ENCODE measurements at regions not wholly inside any gene's neighbourhood (a gene's known extent, or its start where the extent isn't known, plus 50 kb on each side); places are given as distances from the start of the nearest gene placed in this dataset.

DNA sequence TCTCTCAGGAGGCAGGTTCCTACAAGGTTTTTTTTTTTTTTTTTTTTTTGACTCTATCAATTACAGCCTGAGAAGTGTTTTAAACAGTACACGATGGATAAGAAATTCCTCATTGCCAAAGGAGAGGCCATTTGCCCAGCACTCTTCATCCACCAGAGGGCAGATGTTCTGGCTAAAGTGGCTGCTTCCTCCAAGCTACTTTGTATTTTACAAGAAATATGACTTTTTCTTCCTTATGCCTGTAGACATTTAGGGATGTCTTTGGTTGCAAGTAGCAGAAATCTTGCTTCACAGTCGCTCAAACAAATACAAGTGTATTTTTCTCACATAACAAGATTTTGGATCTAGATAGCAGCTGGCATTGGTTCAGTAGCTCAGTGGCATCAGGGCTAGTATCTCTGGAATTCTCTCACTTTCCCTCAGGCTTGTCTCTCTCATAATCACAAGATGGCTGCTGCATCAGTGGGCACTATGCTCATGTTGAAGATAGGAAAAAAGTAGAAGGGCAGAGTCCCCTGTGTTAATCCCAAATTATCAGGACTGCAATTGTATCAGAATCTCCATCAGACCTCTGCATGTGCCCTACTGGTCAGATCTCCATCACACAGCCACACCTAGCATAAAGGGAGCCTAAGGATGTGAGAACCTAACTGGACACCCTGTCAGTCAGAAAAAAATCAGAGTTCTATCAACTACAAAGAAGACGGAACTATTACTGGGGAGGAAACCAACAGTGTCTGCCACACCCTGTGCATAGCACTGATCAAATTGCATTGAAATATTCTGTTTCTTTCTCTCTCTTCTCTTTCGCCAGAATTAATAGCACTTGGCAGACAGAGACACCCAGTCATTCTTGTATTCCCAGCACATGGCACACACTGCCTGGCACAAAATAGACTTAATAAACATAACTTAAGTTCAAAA lies 138.9 kb upstream of the COL8A1 start:
- ATAC-seq (replicated peaks) (peak in 1 of 2 donors; percentile 38), DNase-seq (no peak)
- no peaks in the 10 kb centered on the region for H3K9me3 Mint-ChIP-seq
- no peaks in the 10 kb centered on the region for H3K4me1 Mint-ChIP-seq
- no peak overlapping the region for H3K4me3 Mint-ChIP-seq
- H3K27me3 Mint-ChIP-seq = no peaks in the 10 kb centered on the region
- no peaks in the 10 kb centered on the region for H3K36me3 Mint-ChIP-seq
- no peak overlapping the region for H3K27ac Mint-ChIP-seq

GRCh38 chr3:99498550-99499234 lies 139.7 kb upstream of the COL8A1 start:
- H3K36me3 Mint-ChIP-seq = no peaks in the 10 kb centered on the region
- no peaks in the 10 kb centered on the region for H3K27me3 Mint-ChIP-seq
- DNase-seq (no peak), ATAC-seq (replicated peaks) (no peak)
- no peak overlapping the region for H3K27ac Mint-ChIP-seq
- no peaks in the 10 kb centered on the region for H3K4me1 Mint-ChIP-seq
- no peak overlapping the region for H3K4me3 Mint-ChIP-seq
- no peaks in the 10 kb centered on the region for H3K9me3 Mint-ChIP-seq

DNA sequence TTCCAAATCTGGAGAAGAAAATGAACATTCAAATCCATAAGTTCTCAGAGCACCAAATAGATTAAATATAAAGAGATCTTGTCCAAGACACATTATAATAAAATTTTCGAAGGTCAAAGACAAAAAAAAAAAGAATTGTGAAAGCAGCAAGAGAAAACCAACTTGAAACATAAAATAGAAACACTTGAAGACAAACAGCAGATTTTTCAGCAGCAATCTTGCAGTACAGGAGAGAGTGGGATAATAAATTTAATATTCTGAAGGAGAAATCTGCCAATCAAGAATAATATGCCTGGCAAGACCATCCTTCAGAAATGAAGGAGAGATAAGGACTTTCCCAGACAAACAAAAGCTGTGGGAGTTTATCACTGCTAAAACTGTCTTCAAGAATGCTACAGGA lies 150.5 kb upstream of the COL8A1 start:
- DNase-seq = no peak

GRCh38 chr3:99485286-99485685 lies 153.1 kb upstream of the COL8A1 start:
- no peaks in the 10 kb centered on the region for H3K27me3 Mint-ChIP-seq
- ATAC-seq (replicated peaks) (no peak), DNase-seq (no peak)
- no peak overlapping the region for H3K27ac Mint-ChIP-seq
- peaks cover 19 to 21% of the 10 kb centered on the region in 2 donors for H3K9me3 Mint-ChIP-seq
- no peaks in the 10 kb centered on the region for H3K4me1 Mint-ChIP-seq
- no peak overlapping the region for H3K4me3 Mint-ChIP-seq
- H3K36me3 Mint-ChIP-seq = peaks cover 0 to 3% of the 10 kb centered on the region in 2 donors

More for the DNA sequence above, 150.5 kb upstream of the COL8A1 start:
- H3K27ac Mint-ChIP-seq = no peak overlapping the region
- H3K36me3 Mint-ChIP-seq = peaks cover 0 to 3% of the 10 kb centered on the region in 2 donors
- no peak overlapping the region for H3K4me3 Mint-ChIP-seq
- H3K27me3 Mint-ChIP-seq = no peaks in the 10 kb centered on the region
- ATAC-seq (replicated peaks) = no peak
- peaks cover 21 to 24% of the 10 kb centered on the region in 2 donors for H3K9me3 Mint-ChIP-seq
- no peaks in the 10 kb centered on the region for H3K4me1 Mint-ChIP-seq

DNA sequence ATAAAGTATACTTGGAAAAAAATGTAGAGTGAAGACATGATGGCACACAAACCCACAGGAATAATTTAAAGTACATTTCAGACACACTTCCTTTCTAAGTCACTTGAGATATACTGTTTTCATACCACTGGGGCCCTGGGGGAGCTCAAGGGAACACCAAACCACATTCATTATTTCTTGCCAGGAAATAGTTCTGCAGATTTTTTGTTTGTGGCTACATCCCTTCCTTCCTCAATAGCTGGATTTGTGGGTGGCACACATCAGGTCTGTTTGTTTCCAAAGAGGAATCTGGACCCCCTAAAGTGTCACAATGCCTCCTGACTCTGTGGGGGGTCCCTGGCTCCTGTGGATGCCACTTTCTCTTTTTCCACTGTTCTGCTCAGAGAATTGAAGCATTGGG lies 153.5 kb upstream of the COL8A1 start:
- no peaks in the 10 kb centered on the region for H3K4me1 Mint-ChIP-seq
- no peak overlapping the region for H3K27ac Mint-ChIP-seq
- peaks cover 0 to 3% of the 10 kb centered on the region in 2 donors for H3K36me3 Mint-ChIP-seq
- H3K9me3 Mint-ChIP-seq = peaks cover 19 to 21% of the 10 kb centered on the region in 2 donors
- no peaks in the 10 kb centered on the region for H3K27me3 Mint-ChIP-seq
- no peak overlapping the region for H3K4me3 Mint-ChIP-seq
- no peak for DNase-seq
- no peak for ATAC-seq (replicated peaks)

GRCh38 chr3:99483841-99484240 lies 154.6 kb upstream of the COL8A1 start:
- no peaks in the 10 kb centered on the region for H3K27me3 Mint-ChIP-seq
- no peak overlapping the region for H3K27ac Mint-ChIP-seq
- no peak overlapping the region for H3K4me3 Mint-ChIP-seq
- H3K4me1 Mint-ChIP-seq = no peaks in the 10 kb centered on the region
- H3K36me3 Mint-ChIP-seq = peaks cover 0 to 3% of the 10 kb centered on the region in 2 donors
- DNase-seq = no peak
- no peak for ATAC-seq (replicated peaks)
- peaks cover 11 to 14% of the 10 kb centered on the region in 2 donors for H3K9me3 Mint-ChIP-seq

- peaks cover 0 to 4% of the 10 kb centered on the region in 2 donors for H3K9me3 Mint-ChIP-seq
- ATAC-seq (replicated peaks) (no peak), DNase-seq (no peak)
- no peaks in the 10 kb centered on the region for H3K27me3 Mint-ChIP-seq
- no peak overlapping the region for H3K4me3 Mint-ChIP-seq
- H3K4me1 Mint-ChIP-seq = no peaks in the 10 kb centered on the region
- no peaks in the 10 kb centered on the region for H3K36me3 Mint-ChIP-seq
- no peak overlapping the region for H3K27ac Mint-ChIP-seq
Observed at GRCh38 chr3:99482191-99482590, 156.2 kb upstream of the COL8A1 start.

DNA sequence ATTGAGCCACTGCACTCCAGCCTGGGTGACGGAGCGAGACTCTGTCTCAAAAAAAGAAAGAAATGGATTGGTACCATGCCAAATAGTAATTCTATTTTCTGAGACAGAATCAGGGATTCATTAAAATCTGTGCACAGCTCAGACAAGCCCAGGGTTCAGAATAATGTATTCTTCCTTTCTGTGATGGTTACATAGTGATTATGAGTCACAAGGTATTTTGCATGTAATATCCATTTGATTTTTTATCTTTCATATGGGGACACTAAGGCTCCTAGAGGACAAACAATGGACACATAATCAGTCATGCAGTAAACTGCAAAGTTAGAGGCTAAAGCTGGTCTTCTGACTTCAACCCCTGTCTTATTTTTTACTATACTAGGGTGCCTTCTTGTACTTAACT lies 156.8 kb upstream of the COL8A1 start:
- DNase-seq (no peak), ATAC-seq (replicated peaks) (no peak)
- Mint-ChIP-seq H3K9me3 (peaks cover under 1 to 3% of the 10 kb centered on the region in 2 donors), H3K27me3 (no peaks in the 10 kb centered on the region), H3K4me1 (no peaks in the 10 kb centered on the region), H3K4me3 (no peak overlapping the region), H3K27ac (no peak overlapping the region), H3K36me3 (no peaks in the 10 kb centered on the region)

- H3K4me1 Mint-ChIP-seq = no peaks in the 10 kb centered on the region
- DNase-seq (no peak), ATAC-seq (replicated peaks) (no peak)
- no peak overlapping the region for H3K4me3 Mint-ChIP-seq
- H3K9me3 Mint-ChIP-seq = peaks cover 0 to 2% of the 10 kb centered on the region in 2 donors
- H3K27me3 Mint-ChIP-seq = no peaks in the 10 kb centered on the region
- no peaks in the 10 kb centered on the region for H3K36me3 Mint-ChIP-seq
- no peak overlapping the region for H3K27ac Mint-ChIP-seq
Observed at GRCh38 chr3:99479768-99480167, 158.6 kb upstream of the COL8A1 start.

- no peaks in the 10 kb centered on the region for H3K27me3 Mint-ChIP-seq
- no peak overlapping the region for H3K27ac Mint-ChIP-seq
- no peaks in the 10 kb centered on the region for H3K36me3 Mint-ChIP-seq
- H3K9me3 Mint-ChIP-seq = peaks cover 0 to 2% of the 10 kb centered on the region in 2 donors
- ATAC-seq (replicated peaks) = no peak
- DNase-seq = no peak
- H3K4me1 Mint-ChIP-seq = no peaks in the 10 kb centered on the region
- H3K4me3 Mint-ChIP-seq = no peak overlapping the region
Observed at GRCh38 chr3:99477650-99478049, 160.7 kb upstream of the COL8A1 start.

- no peaks in the 10 kb centered on the region for H3K4me1 Mint-ChIP-seq
- ATAC-seq (replicated peaks) (no peak), DNase-seq (no peak)
Observed at GRCh38 chr3:99475229-99475628, 163.2 kb upstream of the COL8A1 start.

GRCh38 chr3:99474776-99475175 lies 163.6 kb upstream of the COL8A1 start:
- Mint-ChIP-seq H3K36me3 (no peaks in the 10 kb centered on the region), H3K4me3 (no peak overlapping the region), H3K4me1 (no peaks in the 10 kb centered on the region), H3K27me3 (no peaks in the 10 kb centered on the region), H3K27ac (no peak overlapping the region), H3K9me3 (peaks cover 0 to 2% of the 10 kb centered on the region in 2 donors)
- no peak for ATAC-seq (replicated peaks)
- no peak for DNase-seq

More at GRCh38 chr3:99475229-99475628, 163.2 kb upstream of the COL8A1 start:
- Mint-ChIP-seq H3K27me3 (no peaks in the 10 kb centered on the region), H3K36me3 (no peaks in the 10 kb centered on the region), H3K27ac (no peak overlapping the region), H3K9me3 (peaks cover 0 to 2% of the 10 kb centered on the region in 2 donors), H3K4me3 (no peak overlapping the region)

- no peaks in the 10 kb centered on the region for H3K27me3 Mint-ChIP-seq
- ATAC-seq (replicated peaks) = no peak
- peaks cover 0 to 2% of the 10 kb centered on the region in 2 donors for H3K9me3 Mint-ChIP-seq
- H3K27ac Mint-ChIP-seq = no peak overlapping the region
- no peaks in the 10 kb centered on the region for H3K36me3 Mint-ChIP-seq
- DNase-seq = no peak
- H3K4me1 Mint-ChIP-seq = no peaks in the 10 kb centered on the region
- no peak overlapping the region for H3K4me3 Mint-ChIP-seq
Observed at GRCh38 chr3:99473321-99473751, 165.1 kb upstream of the COL8A1 start.

GRCh38 chr3:99472385-99472784 lies 166.0 kb upstream of the COL8A1 start:
- no peak for ATAC-seq (replicated peaks)
- Mint-ChIP-seq H3K4me3 (no peak overlapping the region), H3K27ac (no peak overlapping the region)

More at GRCh38 chr3:99472385-99472784, 166.0 kb upstream of the COL8A1 start:
- DNase-seq = no peak
- Mint-ChIP-seq H3K9me3 (peaks cover 0 to 2% of the 10 kb centered on the region in 2 donors), H3K36me3 (no peaks in the 10 kb centered on the region), H3K27me3 (no peaks in the 10 kb centered on the region), H3K4me1 (no peaks in the 10 kb centered on the region)

All from stimulated activated naive B cell treated with anti-CD40 and anti-IgM and Interleukin-4, amounts not matched to agents 10 μg/mL and 1 μg/mL and 100 μg/mL, for 72 hours (primary cell).